Prostate gland (tissue), 2 donors: ENCODE measurements at regions not wholly inside any gene's neighbourhood (a gene's known extent, or its start where the extent isn't known, plus 50 kb on each side); places are given as distances from the start of the nearest gene placed in this dataset.
"Not testable (repeated sequence)": the region's sequence is repeated elsewhere in the genome, so short reads cannot be mapped to it uniquely, and the experiment has no call there.

ENCODE experiments used
- CTCF ChIP-seq, 4 experiments: fragments of 200-600 bp in 2 of 4; fragments of 450-650 bp in 2 of 4; sonication (generic) in 2 of 4; IDR thresholded peaks; 1 replicate in 3 of 4; 2 replicates in 1 of 4; pipeline ENCODE4 v1.5.1; 2016 to 2019; ENCODE audit warnings: antibody characterized with exemption in 4 of 4, mild to moderate bottlenecking in 2 of 4, moderate library complexity in 2 of 4
- POLR2A ChIP-seq: fragments of 450-650 bp; IDR thresholded peaks from one replicate; pipeline ENCODE4 v1.6.1; 2016; ENCODE audit warnings: antibody characterized with exemption, mild to moderate bottlenecking

GRCh38 chr6:62991696-62992095, 219.6 kb upstream of the FKBP1C start:
- not testable (repeated sequence) for TF ChIP-seq CTCF (IDR thresholded peaks at IDR 0.05); POLR2A
